ENCODE measurements at regions not wholly inside any gene's neighbourhood (a gene's known extent, or its start where the extent isn't known, plus 50 kb on each side); places are given as distances from the start of the nearest gene placed in this dataset.

GRCh38 chr14:97369901-97370300 is 572.7 kb downstream of the VRK1 start:
- TF ChIP-seq CTCF (conservative IDR thresholded peaks at IDR 0.05) (no peak), ZFX (IDR thresholded peaks at IDR 0.05) (no peak)
